GM12878 (cell line): ENCODE measurements at regions not wholly inside any gene's neighbourhood (a gene's known extent, or its start where the extent isn't known, plus 50 kb on each side); places are given as distances from the start of the nearest gene placed in this dataset.

Experiments
- ATAC-seq: fragments of 200-7000 bp; cut with Tn5 transposase; 3 replicates; pipeline ENCODE4 v1.9.1; 2020; ENCODE audit warnings: mild to moderate bottlenecking, moderate library complexity
- BruUV-seq: library from RNA; stranded (reverse); fragments of 400-500 nt; replicated peaks from 2 replicates; lab custom pipeline; 2021; lab: Mats Ljungman, UMichigan
- CTCF ChIA-PET: fragments of 300-600 bp; sonication (Branson Sonifier 250); formaldehyde crosslinking; extraction: SDS; loops from one replicate; lab custom pipeline; 2021; ENCODE audit warnings: inconsistent platforms; lab: Yijun Ruan, JAX
- POLR2A ChIA-PET: fragments of 350-600 bp; formaldehyde crosslinking; extraction: SDS; loops from one replicate; lab custom pipeline; 2021; ENCODE audit warnings: inconsistent platforms; lab: Charles Lee
- RAD21 ChIA-PET: fragments of 300-600 bp; sonication (Branson Sonifier 250); formaldehyde crosslinking; loops from one replicate; lab custom pipeline; 2023; ENCODE audit warnings: antibody characterized with exemption; ENCODE audit not compliant: unreplicated experiment; lab: Charles Lee
- SMC1A ChIA-PET: fragments of 300-600 bp; sonication (Branson Sonifier 250); formaldehyde crosslinking; loops from one replicate; lab custom pipeline; 2023; ENCODE audit not compliant: unreplicated experiment, uncharacterized antibody; lab: Charles Lee
- DNase-seq: peaks from one replicate; pipeline ENCODE4 v3.0.0-alpha.2; 2011; ENCODE audit warnings: low read depth, low spot score
- FAIRE-seq: peaks from 3 replicates; lab custom pipeline; 2011; peaks lifted over from hg19 to GRCh38; lab: Jason Lieb, UNC
- H2AFZ ChIP-seq: 2 replicates; pipeline ENCODE4 v1.6.0; 2011; ENCODE audit warnings: low read depth, low read length, control low read depth; ENCODE audit not compliant: control insufficient read depth
- H3K27ac ChIP-seq: 2 replicates; pipeline ENCODE4 v1.5.1; 2011; ENCODE audit warnings: control low read depth; ENCODE audit not compliant: control insufficient read depth, insufficient read depth
- H3K27me3 ChIP-seq, 2 experiments: replicated peaks in 1 of 2; 2 replicates each; pipeline versions ENCODE4 v1.6.0 to v1.6.1; 2011; ENCODE audit warnings: low read length in 1 of 2; ENCODE audit not compliant: control insufficient read depth in 2 of 2, insufficient read depth in 2 of 2
- H3K36me3 ChIP-seq, 2 experiments: 2 replicates each; pipeline ENCODE4 v1.5.1; 2011; ENCODE audit warnings: low read length in 1 of 2; ENCODE audit not compliant: control insufficient read depth in 2 of 2, insufficient read depth in 2 of 2
- H3K4me1 ChIP-seq: 2 replicates; pipeline ENCODE4 v1.6.1; 2011; ENCODE audit warnings: mild to moderate bottlenecking, low read length, moderate library complexity, mixed read lengths; ENCODE audit not compliant: control insufficient read depth, insufficient read depth
- H3K4me2 ChIP-seq: 2 replicates; pipeline ENCODE4 v1.6.0; 2011; ENCODE audit warnings: control low read depth; ENCODE audit not compliant: control insufficient read depth, insufficient read depth
- H3K4me3 ChIP-seq: fragments of 200-600 bp; sonication (generic); 2 replicates; pipeline ENCODE4 v1.5.1; 2016
- H3K79me2 ChIP-seq: 2 replicates; pipeline ENCODE4 v1.6.0; 2011; ENCODE audit warnings: low read length; ENCODE audit not compliant: control insufficient read depth, insufficient read depth
- H3K9ac ChIP-seq: 2 replicates; pipeline ENCODE4 v1.8.0; 2011; ENCODE audit warnings: low read length, control low read depth, mixed read lengths; ENCODE audit not compliant: control insufficient read depth, insufficient read depth
- H3K9me3 ChIP-seq: replicated peaks from 3 replicates; pipeline ENCODE4 v1.5.1; 2011; ENCODE audit warnings: mild to moderate bottlenecking, low read length; ENCODE audit not compliant: control insufficient read depth, insufficient read depth
- H4K20me1 ChIP-seq: 2 replicates; pipeline ENCODE4 v1.6.0; 2011; ENCODE audit not compliant: control insufficient read depth, insufficient read depth
- IKZF1 ChIP-seq: fragments of 450-650 bp; conservative IDR thresholded peaks from 2 replicates; pipeline ENCODE4 v1.6.1; 2017; ENCODE audit warnings: antibody characterized with exemption, mild to moderate bottlenecking
- MXI1 ChIP-seq: fragments of 150-350 bp; IDR thresholded peaks from 2 replicates; pipeline ENCODE4 v1.6.1; 2011; ENCODE audit warnings: low read depth, mild to moderate bottlenecking, inconsistent platforms, low read length, improper control_type of control experiment
- REST ChIP-seq: IDR thresholded peaks from 2 replicates; pipeline ENCODE4 v1.6.1; 2012; ENCODE audit warnings: mild to moderate bottlenecking, low read depth, low read length
- ZBTB40 ChIP-seq: fragments of 450-650 bp; IDR thresholded peaks from 2 replicates; pipeline ENCODE4 v1.6.1; 2016; ENCODE audit warnings: mild to moderate bottlenecking, moderate library complexity, borderline replicate concordance
- WGBS: methylation state at CpG from one replicate; pipeline ENCODE4 v1.1.6; 2016; ENCODE audit warnings: low lambda C conversion rate; ENCODE audit not compliant: insufficient replicate concordance, insufficient coverage; ENCODE audit errors: missing lambda C conversion rate; 5-methylcytosine and 5-hydroxymethylcytosine counted together
- in situ Hi-C: fragments of 300-500 bp; cut with MboI; formaldehyde crosslinking; loops from 9 replicates; pipeline ENCODE4 v1.14.3; 2018; ENCODE audit warnings: mixed read lengths
- intact Hi-C: fragments of 100-400 bp; cut with micrococcal nuclease; formaldehyde crosslinking; loops from one replicate; pipeline ENCODE4 v1.14.2; 2022; ENCODE audit not compliant: unreplicated experiment

- no peak overlapping the region for H3K9ac ChIP-seq
- CTCF ChIA-PET = interaction anchor here (1.7 to 2.3 kb wide), 2 partner anchors 29 to 36 kb away, joined by 4 to 6 read pairs; no protein-coding TSS in a partner anchor
- TF ChIP-seq MXI1 = no peak
- no peak for TF ChIP-seq ZBTB40
- TF ChIP-seq REST = no peak
- no peak for TF ChIP-seq IKZF1
- no peak overlapping the region for H3K27ac ChIP-seq
- FAIRE-seq (no peak), ATAC-seq (no peak), DNase-seq (no peak)
- RAD21 ChIA-PET = no interaction called here
- no TSS peak for BruUV-seq
- H3K4me1 ChIP-seq = no peaks in the 10 kb centered on the region
- in situ Hi-C loops (no loop called here), intact Hi-C loops (loop anchor here (10.0 kb wide), 1 partner anchor 56 kb away; no protein-coding TSS in a partner anchor)
- no peaks in the 10 kb centered on the region for H3K27me3 ChIP-seq
- POLR2A ChIA-PET = no interaction called here
- no peaks in the 10 kb centered on the region for H3K36me3 ChIP-seq
- H3K79me2 ChIP-seq = no peaks in the 10 kb centered on the region
- WGBS = 50% methylated on average over 2 of the region's 2 CpGs
- no peak overlapping the region for H2AFZ ChIP-seq
- H3K4me3 ChIP-seq = no peak overlapping the region
- SMC1A ChIA-PET = interaction anchor here (1.2 kb wide), 1 partner anchor 10 kb away, joined by 3 read pairs; no protein-coding TSS in a partner anchor
- H4K20me1 ChIP-seq = no peaks in the 10 kb centered on the region
- H3K4me2 ChIP-seq = no peak overlapping the region
- no peaks in the 10 kb centered on the region for H3K9me3 ChIP-seq
Observed at GRCh38 chr20:7250337-7250736, 482.9 kb downstream of the BMP2 start.
